ENCODE measurements at regions not wholly inside any gene's neighbourhood (a gene's known extent, or its start where the extent isn't known, plus 50 kb on each side); places are given as distances from the start of the nearest gene placed in this dataset.

- DNase-seq (ENCODE audit: low spot score), result no peak
These were observed 458.8 kb upstream of the NRXN1 start for GRCh38 chr2:51490576-51491234.

GRCh38 chr2:51484605-51485004, 452.7 kb upstream of the NRXN1 start:
- DNase-seq (ENCODE audit: low spot score), result no peak

DNA sequence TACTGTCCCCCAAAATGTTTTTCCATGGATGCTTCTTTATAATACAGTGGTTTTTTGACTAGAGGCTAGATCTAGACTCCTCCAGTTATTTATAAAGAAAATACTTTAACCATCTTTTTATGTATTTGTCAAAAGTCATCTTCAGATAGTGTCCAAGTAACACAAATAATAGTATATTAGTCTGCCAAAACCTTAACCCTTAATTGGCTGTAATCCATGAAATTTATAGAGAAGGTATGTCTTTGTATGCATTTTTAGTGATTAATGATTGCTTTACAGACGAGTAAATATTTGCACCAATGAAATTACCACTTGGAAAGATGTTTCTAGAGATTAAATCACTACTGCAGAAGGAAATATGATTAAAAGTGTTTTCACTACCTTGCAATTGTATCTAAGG, 451.8 kb upstream of the NRXN1 start:
- no peak for DNase-seq (ENCODE audit: low spot score)

- no peak for DNase-seq (ENCODE audit: low spot score)
These were observed 440.9 kb upstream of the NRXN1 start for GRCh38 chr2:51472783-51473182.

DNA sequence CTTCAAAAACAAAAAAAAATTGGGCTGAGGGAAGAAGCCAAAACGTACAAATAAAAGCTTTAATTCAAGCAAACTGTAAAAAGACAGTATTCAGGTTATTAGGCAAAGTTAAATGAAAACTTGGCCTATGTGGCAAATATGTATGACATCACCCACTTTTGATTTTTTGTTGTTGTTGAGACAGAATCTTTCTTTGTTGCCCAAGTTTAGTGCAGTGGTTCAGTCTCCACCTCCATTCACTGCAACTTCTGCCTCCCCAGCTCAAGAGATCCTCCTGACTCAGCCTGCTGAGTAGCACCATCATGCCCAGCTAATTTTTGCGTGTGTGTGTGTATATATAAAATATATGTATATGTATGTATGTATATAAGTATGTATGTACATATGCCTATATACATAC, 440.4 kb upstream of the NRXN1 start:
- DNase-seq (ENCODE audit: low spot score), result no peak

GRCh38 chr2:51469102-51469501, 437.2 kb upstream of the NRXN1 start:
- DNase-seq (ENCODE audit: low spot score), result no peak

DNA sequence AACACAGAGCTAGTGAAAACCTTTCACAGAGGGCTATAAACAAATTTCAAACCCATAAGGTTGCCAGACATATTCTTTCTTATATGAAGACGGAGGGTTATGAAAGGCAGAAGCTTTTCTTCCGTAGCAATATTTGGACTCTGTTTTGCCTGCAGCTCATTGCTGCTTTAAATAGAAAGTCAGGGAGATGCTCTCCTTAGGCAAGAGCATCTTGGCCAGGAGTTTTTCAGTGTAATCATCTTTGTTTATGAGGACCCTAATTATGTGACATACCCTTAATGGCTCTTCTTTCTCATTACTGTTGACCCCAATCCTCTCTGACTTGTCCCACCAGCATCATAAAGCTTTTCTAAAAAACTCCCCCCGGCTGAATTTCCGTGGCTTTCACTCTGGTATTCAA, 433.4 kb upstream of the NRXN1 start:
- no peak for DNase-seq (ENCODE audit: low spot score)

GRCh38 chr2:51454177-51454576, 422.2 kb upstream of the NRXN1 start:
- no peak for DNase-seq (ENCODE audit: low spot score)

DNA sequence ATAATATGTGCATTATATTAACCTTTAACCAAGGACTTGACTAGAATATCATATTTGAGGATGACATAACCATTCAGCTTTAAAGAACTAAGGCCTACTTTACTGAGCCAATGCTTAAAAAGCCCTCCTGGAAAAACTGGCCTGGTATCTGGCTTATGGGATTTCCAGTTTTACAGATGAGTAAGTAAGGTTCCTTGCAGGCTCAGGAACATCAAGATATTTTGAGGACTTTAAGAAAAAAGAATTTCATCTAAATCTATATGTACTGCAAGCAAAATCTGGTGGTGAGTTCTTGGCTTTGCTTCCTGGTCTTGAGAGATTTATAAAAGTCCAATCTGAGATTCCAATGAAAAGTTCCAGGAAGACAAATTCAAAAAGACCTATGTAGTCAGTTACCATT, 417.0 kb upstream of the NRXN1 start:
- DNase-seq (ENCODE audit: low spot score), result no peak

GRCh38 chr2:51441786-51442185, 409.9 kb upstream of the NRXN1 start:
- DNase-seq (ENCODE audit: low spot score), result no peak

DNA sequence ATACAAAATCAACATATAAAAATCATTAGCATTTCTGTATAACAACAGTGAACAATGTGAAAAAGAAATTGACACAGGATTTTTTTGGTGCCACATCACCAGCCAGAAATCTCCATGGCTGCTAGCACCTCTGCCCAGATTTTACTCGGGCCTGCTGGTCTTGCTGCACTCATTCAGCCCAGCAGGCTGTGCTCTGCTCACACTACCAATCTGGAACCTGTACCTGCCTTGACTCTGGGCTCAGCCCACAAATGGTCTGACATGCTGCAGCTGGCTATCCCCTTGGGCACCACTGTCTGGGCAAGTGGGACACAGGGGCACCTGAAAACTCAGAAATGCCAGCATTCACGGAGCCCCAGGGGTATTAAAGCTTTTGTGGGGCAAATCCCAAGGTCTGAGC, 392.5 kb upstream of the NRXN1 start:
- DNase-seq (ENCODE audit: low spot score), result no peak

DNA sequence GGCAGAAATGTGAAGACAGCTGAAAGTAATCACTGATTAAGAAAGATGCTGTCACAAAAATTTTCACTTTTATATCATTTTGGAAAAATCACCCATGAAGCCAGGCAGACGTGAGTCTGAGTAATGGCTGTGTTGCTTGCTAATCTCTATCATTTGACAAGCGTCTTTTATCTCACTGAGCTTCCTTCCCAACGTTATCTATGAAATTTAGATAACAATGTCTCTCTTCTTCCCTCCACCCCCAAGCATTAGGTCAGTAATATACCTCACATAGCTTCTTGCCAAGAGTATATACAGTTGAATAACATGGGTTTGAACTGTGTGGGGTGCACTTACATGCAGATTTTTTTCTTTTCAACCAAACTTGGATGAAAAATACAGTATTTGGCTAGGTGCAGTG, 388.6 kb upstream of the NRXN1 start:
- DNase-seq (ENCODE audit: low spot score), result no peak

DNA sequence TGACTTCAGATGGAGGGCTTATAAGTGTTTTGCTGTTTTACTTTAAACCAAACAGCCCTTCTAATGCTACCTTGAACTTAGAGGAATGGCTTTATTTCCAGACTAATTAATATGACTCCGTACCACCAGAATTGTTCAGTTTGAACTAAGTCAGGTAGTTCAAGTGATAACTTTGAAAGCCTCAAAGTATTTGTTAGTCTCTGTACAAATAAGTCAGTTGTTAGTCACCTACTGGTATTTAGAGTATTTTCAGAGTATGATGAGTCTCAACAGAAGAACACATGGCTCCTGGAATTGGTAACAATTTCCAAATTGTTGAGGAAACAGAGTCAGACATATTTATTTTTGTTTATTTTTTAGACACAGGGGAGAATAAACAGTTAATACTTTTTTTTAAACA, 381.8 kb upstream of the NRXN1 start:
- no peak for DNase-seq (ENCODE audit: low spot score)

DNA sequence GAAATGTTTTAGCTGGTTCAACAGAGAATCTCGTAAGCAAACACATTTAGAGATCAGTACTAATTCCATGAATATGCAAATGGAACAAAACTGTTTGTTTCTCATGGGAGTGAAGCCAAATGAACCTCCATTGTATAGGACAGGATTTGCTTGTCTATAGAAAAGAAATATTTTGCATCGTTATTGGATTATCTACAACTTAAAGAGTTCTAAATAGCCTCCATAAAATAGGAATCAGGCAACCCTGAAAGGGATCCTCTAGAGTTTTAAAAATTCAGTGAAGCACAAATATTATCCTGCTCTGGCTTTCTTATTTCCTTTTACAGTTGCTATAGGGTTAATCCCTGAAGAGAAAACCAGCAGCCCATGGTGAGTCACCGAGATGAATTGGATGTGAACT, 378.4 kb upstream of the NRXN1 start:
- no peak for DNase-seq (ENCODE audit: low spot score)

DNA sequence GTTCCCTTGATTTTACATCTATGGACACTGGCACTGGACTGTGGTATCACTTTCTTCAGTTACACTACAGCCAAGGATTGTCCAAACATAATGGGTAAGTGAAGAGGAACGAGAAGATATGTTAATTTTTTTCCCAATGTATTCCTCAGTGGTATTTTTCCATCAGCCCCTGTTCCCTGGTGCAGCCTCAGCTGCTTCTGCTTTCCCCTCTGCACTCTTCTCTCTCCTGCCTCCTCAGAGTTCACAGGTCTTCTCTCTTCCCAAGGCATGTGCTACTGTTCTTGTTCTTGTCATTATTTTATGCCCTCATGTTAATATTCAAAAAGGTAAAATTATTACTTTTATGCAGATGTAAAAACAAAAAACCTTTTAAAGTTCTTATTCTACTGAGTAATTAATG, 378.0 kb upstream of the NRXN1 start:
- no peak for DNase-seq (ENCODE audit: low spot score)

DNA sequence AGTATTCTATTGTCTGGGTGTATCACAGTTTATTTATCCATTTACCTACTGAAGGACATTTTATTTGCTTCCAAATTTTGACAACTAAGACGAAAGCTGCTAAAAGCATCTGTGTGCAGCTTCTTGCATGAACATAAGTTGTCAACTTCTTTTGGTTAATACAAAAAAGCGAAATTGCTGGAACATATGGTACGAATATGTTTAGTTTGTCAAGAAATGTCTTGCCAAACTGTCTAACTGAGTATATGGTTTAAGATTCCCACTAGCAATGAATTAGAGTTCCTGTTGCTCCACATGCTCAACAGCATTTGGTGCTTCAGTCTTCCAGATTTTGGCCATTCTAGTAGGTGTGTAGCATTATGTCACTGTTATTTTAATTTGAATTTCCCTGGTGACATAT, 372.3 kb upstream of the NRXN1 start:
- no peak for DNase-seq (ENCODE audit: low spot score)

- DNase-seq (ENCODE audit: low spot score), result no peak
These were observed 369.6 kb upstream of the NRXN1 start for GRCh38 chr2:51401546-51401945.

DNA sequence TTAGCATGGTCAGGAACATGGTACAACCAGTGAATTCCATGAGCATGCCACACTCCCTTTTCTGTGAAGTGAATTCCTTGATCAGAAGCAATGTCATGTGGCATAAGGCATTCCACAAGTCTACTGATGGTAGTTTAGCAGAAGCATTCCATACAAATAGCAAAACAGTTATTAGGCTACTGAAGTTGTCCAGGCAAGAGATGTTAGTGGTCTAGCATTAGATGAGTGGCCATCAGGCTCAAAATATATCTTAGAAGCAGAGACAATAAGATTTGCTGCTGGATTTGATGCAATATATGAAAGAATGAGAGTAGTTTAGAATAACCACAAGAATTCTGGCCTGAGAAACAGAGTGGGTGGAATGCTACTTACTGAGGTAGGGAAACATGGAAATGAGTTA, 355.3 kb upstream of the NRXN1 start:
- DNase-seq (ENCODE audit: low spot score), result peak; percentile 28

GRCh38 chr2:51379997-51380396, 348.1 kb upstream of the NRXN1 start:
- no peak for DNase-seq (ENCODE audit: low spot score)

- DNase-seq (ENCODE audit: low spot score), result no peak
These were observed 336.3 kb upstream of the NRXN1 start for GRCh38 chr2:51368250-51368649.

DNA sequence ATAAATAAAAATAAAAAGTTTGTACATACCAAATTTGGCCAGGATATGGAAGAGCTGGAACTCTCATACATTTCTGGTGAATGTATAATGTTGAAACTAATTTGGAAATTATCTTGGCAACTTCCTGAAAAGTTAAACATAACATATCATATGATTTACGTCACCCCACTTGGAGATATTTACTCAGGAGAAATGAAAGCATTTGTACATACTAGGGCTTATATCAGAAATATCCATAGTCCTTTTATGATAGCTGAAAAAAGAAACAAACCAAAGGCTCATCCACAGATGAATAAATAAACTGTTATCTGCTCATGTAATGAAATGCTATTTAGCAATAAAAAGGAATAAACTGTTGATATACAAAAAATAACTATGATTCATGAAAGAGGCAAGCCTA, 318.2 kb upstream of the NRXN1 start:
- peak; percentile 30 for DNase-seq (ENCODE audit: low spot score)

DNA sequence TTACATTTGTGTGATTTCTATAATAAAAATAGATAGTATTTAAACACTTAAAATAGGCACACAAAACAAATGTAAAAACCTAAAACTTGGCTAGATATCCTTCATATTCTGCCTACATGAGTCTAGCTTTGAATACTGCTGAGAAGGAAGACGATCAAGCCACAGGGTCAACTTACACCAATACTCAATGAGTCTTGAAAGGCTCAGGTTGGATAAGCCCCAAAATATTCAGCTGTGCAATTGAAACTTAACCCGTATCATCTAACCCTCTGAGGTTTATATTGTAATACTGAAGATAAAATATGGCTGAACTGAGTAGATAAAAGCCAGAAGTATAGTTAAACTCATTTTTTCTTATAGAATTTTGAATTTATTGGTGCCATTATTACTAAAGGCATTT, 313.0 kb upstream of the NRXN1 start:
- DNase-seq (ENCODE audit: low spot score), result no peak

- no peak for DNase-seq (ENCODE audit: low spot score)
These were observed 303.4 kb upstream of the NRXN1 start for GRCh38 chr2:51335087-51336058.

DNA sequence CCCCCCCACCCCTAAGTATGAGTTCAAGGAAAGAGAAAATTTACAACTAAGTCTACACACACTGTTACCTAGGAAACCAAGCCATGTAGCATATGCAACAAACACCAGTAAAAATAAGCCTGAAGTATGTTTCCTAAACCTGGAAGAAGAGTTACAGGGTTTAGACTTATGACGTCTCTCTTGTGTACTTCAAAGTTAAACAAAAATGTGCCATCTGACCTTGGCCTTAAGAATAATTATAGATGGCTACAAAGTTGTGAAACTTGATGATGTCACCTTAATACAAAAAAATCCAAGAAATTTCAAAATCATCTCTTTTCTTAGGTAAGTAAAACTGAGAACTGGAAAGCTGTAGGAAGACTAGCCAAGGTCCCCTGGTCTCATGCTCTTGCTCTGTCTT, 297.6 kb upstream of the NRXN1 start:
- DNase-seq (ENCODE audit: low spot score), result no peak
